Medulla oblongata (tissue), 1 donor: ENCODE measurements at regions not wholly inside any gene's neighbourhood (a gene's known extent, or its start where the extent isn't known, plus 50 kb on each side); places are given as distances from the start of the nearest gene placed in this dataset.
"Not testable (repeated sequence)": the region's sequence is repeated elsewhere in the genome, so short reads cannot be mapped to it uniquely, and the experiment has no call there.

Source experiments
- DNase-seq: peaks from one replicate; pipeline ENCODE4 v3.0.0-alpha.2; 2015; ENCODE audit errors: extremely low spot score

DNA sequence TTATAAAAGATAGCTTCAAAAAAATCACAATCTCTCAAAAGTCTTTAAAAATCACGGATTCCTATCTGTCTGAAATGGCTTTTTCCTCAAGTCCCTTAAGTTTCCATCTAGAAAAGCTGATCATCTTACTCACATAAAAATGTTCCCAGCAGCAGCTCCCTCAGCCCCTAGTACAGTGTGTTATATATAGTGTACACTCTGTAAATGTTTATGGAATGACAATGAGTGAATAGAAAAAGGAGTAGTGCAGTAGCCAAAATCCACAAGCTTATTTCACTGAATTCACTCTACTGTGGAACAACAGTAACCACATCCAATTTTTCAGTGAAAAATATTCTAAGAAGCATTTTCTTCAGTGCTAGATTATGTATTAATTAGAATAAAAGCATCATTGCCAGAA is 609.4 kb downstream of the DTWD2 start:
- DNase-seq = no peak

DNA sequence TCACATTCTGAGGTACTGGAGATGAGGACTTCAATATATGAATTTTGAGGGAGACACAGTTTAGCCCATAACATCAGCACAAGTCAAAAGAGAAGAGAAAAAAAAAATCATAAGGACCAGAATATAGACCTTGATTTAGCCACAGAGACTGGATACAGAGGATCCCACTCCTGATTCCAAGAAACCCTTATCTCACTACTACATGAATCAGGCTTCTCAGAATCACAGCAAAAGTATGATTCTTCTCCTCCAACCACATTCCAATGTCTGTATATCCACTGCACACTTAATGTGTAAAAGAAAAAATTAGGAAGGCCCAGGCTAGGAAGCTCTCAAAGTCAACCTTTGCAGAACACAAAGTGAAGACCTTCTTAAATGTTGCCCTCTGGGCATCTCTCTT is 610.9 kb downstream of the DTWD2 start:
- DNase-seq = no peak

DNA sequence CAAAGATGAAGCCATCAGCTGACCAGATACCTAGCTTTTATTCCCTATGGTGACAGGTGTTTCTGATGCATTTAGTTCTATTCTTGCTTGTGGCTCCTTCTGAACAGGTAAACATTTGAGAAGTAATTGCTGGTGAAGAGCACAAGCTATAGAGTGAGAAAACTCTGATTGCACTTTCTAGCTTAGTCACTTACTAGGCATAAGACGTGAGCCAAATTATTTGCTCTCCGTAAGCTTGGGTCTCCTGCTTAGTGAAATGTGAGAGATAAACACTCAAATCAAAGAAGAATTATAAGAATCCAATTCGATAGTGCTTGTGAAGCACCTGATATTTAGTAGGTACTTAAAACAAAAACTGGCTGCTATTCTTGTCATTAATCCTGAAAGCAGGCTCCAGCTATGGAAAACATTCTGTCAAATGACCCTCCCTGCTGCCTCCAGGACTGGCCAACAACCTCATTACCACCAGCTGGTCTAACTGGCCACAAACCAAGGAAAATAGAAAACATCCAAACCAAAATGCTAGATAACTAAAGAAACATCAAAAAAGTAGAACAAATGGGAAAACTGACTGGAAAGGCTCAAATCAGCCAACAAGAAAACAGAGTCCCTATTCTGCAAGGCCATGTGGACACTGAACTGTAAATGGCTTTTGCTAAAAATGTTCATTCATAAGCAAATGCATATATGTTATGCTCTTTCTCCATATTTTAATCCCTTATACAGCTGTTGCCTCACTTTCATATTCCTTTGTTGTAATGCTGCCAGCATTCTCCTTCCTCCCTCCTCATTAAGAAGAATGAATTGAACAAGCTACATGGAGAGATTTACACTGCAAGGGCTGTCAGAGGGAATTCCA is 616.1 kb downstream of the DTWD2 start:
- DNase-seq = no peak

DNA sequence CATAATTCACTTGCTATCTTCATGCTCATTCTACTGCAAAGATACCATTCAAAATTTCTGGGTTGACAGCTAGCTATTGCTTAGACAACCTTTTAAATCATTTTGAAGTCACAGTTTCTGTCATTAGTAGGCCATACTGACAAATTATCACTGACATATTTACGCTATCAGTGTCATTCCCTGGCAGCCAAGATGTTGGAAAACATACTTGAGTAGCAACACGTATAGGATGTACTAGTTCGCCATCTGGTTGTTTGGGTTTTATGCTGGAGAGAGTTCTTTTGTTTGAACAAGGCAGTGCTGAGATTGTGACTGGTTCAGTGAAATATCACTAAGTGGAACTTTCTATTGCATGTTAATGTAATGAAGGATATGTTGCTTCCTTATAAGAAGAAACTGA is 621.9 kb downstream of the DTWD2 start:
- DNase-seq = no peak

DNA sequence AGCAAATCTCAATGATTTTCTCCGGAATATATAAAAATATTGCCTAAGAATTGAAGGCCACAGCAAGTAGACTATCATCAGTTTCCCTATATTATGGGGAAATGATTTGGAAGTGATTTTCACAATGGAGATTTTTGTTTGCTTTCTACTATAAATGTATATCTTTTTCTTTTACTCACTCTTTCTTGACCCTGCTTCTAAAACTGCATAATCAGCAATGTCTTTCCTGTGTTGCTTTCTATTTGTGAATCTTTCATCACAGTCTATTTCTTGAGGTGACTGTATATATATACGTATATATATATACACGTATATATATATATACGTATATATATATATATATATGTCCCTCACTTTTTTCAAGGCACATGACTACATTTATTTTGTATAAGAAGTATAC is 622.6 kb downstream of the DTWD2 start:
- no peak for DNase-seq

DNA sequence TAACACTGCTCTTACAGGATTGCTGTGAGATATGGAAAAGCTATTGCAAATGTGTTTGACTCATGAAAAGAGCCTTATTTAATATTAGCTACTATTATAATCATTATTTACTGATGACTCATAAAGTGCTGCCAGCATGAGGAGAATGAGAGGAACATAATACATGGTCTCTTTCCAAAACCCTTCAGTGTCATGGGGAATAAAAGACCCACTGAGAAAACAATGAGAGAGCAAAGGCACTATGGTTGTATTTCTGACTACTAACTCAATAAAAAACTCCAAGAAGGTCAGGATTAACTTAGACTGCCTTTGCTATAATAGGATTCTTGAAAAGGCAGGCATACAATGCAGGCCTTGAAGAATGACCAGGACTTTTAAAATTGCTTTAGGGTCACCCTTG is 633.5 kb downstream of the DTWD2 start:
- no peak for DNase-seq

DNA sequence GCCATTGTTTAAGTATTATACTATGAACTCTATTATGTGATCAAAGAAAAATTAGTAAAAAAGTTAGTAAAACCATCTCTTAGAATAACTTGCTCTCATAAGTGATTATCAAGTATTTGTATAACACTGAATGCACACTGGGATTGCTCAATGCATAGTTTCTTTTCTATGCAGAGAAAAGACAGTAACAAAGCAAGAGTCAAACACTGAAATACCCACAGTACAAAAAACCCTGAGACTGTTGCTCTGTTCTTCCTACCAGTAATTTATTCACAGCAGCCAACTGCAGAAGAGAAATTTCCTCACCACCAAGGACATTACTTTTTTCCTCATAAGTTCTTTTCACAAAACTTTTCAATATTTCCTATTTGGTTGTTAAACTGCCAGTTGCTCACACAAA is 634.4 kb downstream of the DTWD2 start:
- DNase-seq = peak; percentile 19

DNA sequence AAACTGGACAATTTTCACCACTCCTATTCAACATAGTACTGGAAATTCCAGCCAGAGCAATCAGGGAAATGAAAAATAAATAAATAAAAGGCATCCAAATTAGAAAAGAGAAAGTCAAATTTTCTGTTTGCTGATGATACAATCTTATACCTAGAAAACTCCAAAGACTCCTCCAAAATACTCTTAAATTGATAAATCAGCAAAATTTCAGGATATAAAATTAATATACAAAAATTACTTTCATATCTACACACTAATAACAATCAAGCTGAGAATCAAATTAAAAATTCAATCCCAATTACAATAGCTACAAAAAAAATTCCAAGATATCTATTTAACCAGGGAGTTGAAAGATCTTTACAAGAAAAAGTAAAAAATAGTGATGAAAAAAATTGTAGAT is 651.9 kb downstream of the DTWD2 start:
- no peak for DNase-seq

DNA sequence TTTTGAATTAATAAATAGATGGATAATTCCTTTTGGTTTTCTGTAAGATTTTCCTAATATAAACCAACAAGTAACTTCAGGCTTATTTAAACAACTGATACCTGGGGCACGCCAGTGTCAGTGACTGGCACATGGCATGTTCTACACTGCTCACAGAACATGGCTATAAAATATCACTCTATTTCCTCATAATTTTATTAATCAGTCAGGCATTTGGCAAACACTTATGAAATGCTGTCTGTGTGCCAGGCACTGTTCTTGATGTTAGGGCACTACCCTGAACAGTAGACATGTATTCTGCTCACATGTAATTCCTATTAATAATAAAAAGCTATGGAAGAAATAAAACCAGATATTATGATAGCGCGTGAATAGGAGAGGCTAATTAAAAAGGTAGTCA is 661.0 kb downstream of the DTWD2 start:
- DNase-seq = no peak

DNA sequence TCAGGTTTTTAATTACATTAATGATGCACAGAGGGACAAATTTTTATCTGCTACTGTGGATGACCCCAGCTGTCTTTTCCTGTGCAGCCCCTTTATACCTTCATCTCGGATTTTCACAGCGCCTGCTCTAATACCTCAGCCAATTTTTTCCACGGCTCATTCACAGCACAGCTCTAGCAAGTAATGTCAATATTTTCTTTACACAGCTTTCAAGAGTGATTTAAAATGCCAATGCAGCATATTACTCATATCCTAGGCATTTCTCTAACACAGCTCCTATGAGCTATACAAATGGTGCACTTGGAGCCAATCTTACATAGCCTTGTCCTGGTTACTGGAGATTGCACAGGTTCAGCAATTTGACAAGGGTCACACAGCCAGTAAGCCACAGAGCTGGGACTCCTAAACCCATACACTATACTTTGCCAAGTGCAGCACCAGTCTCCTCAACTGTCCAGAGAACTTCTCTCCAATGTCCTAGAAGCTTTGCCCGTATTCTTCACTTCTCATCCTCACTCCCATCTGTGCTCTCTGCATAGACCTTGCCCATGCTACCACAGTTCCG is 661.8 kb downstream of the DTWD2 start:
- no peak for DNase-seq

DNA sequence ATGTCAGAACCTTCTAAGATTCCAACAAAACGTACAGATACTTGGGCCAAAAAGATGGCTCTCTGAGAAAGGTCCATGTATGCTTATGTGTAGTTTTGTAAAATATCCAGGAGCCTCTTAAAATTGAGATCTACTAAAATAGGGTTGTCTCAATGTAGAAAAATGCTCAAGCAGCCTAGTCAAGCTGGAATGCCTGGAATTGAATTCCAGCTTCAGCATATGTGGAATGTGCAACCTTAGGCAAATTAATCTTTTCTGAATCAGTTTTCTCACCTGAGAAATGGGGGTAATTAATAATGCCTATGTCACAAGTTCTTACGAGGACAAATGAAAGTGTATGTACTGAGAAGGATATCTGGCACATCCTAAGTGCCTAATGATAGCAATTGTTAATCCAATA is 662.4 kb downstream of the DTWD2 start:
- no peak for DNase-seq

DNA sequence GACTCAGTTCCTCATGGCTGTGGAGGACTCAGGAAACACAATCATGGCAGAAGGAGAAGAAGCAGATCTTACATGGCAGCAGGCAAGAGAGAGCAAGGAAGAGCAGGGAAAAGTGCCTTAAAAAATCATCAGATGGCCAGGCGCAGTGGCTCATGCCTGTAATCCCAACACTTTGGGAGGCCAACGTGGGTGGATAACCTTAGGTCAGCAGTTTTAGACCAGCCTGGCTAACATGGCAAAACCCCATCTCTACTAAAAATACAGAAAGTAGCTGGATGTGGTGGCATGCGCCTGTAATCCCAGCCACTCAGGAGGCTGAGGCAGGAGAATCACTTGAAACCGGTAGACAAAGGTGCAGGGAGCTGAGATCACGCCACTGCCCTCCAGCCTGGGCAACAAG is 664.6 kb downstream of the DTWD2 start:
- DNase-seq = not testable (repeated sequence)

DNA sequence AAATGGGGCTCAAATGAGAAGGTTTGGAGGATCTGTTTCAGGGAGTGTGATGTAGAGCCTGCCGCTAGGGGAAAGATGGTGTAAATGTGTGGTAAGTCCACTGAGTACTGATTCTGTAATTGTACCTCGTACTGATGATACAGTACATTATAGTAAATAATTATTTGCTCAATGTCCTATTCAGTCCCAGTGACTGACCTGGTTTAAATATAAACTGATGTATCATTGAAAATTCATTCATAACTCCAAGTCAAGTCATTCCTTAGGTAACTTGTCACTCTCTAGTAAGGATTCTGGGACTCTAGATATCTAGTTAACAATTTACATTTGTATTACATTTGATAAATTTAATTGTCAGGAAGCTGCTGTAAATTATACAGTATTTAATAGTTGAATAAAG is 667.3 kb downstream of the DTWD2 start:
- DNase-seq = no peak

DNA sequence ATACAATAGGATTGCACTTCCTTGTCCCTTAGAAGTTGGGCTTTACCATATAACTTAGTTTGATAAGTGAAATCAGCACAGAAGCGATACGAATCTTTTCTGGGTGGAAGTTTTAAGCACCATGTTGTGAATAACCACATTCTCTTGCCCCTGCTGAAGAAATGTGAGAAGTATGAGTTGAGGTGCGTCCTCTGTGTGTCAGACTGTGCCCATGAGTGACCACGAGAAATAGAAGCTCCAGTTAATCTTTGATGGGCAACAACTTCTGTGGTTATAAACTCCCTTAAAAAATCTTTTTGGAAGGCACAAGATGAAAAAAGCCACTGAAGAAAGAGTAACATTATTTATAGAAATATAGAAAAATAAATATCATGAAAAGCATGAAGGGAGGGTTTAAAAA is 668.2 kb downstream of the DTWD2 start:
- DNase-seq = no peak

DNA sequence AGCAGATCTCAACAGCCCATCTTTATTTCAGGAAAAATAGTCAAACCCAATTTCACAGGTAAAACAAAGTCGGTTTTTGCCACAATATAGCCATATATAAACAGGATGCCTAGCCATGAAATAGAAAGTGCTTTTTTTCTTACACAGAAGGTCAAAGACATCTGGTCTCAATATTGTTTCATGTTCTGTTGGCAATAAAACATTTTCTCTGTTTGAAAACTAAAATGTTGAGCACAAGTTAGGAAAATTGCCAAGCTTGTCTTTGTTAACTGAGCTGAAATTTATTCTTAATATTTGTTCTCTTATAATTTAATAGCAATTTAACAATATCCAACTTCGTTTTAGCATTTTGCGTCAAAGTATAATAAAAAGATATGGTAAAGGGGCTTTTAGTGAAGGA is 673.4 kb downstream of the DTWD2 start:
- DNase-seq = no peak

DNA sequence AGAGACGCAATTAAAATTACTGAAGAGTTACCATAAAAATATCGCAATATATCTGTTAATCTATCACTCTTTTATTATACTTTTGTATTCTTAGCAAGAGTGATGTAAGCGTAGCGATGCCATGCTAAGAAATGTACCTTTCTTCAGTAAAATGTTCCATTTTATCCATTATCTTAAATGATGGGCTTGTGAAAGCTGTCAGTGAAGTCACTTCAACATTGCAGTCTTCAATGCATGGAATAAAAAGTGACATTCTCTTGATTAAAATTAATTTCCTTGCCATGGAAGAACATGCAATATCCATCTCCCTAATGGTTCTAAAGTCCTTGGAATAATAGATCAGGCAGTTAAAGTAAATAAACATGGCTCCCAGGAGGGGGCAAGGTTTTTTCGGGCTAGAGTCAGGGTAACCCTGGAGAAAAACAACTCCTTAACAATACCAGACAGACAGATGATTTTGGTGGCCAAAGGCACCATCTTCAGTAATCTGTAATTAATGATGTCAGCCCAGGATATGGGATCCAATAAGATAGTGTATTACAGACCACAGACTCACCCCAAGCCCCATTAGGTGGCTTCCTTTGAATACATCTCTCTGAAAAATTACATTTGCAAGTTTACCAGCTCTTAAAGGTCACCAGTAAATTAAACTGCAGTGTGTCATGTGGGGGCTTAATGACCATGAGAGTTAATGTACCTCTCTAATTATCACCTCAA is 677.1 kb downstream of the DTWD2 start:
- DNase-seq = no peak

DNA sequence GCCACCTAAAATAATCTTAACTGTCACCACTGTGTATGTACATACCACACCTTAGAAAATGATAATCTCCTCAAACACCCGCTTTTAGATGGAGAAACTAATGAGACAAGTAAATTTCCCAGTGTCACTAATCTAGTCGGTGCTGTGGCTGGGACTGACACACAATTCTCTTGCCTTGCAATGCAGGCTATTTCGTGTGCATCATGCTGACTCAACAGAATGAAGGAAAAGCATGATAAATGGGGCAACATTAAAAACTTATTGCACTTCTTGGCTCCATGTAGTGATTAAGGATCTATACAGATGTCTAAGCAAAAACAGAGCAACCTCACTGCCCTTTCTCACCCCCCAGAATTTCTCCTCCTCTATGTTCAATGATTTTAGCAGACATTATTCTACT is 677.9 kb downstream of the DTWD2 start:
- DNase-seq = no peak

DNA sequence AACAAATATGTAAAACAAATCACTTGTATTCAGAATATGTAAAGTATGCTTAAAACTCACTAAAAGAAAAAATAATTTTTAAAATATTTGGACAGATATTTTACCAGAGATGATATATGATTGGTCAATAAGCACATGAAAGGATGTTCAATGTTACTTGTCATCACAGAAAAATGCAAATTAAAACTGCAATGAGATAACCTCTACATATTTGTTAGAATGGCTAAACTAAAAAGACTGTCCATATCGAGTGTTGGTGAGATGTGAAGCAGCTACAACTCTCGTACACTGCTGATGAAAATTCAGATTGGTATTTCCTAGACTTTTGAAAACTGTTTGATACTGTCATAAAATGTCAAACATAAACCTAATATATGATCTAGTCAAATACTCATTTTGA is 685.1 kb downstream of the DTWD2 start:
- DNase-seq = no peak

DNA sequence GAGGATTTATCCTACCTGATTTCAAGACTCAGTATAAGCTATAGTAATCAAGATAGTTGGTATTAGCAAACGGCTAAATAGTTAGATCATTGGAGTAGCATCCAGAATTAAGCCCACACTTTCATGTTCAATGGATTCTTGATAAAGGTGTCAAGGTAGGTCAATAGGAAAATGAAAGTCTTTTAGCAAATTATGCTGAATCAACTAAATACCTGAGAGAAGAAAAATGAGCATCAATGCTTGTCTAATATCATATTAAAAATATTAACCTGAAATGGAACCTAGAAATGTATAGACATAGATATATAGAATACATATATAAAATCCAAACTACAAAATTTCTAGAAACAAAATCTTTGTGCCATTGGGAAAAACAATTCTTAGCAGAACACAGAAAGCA is 685.6 kb downstream of the DTWD2 start:
- no peak for DNase-seq

DNA sequence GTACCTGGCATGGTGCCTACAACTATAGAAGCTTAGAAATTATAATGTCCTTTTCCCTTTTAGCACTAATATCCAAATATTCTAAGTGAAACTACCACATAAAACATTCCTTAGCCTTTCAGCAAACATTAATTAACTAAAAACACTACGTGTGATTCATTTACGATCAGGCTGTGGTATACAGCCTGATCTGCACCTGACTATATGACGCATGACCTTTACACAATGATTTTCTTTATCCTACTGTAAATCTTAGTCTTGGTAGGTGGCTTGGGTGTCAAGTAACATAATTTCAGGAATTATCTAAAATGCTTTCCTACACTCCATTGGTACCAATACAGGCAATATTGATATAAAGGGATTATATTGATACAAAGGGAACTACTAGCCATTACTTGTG is 686.7 kb downstream of the DTWD2 start:
- no peak for DNase-seq

DNA sequence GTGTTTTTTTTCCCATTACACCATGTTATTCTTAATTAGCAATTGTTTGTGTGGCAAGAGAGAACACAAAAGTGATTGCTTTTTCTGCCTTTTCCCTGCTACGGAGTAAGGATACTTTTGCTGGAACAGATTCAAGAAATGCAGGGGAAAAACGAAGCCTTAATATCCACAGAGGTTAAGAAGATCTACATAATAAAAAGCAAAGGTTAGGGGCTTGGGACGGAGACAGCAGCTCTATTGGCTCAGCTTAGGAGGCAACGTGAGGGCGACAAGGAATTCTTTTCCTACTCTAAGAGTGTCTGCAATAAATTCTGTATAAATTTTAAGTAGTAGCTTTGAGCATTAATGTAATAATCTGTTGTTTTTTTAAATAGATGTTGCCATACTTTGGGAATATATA is 693.3 kb downstream of the DTWD2 start:
- no peak for DNase-seq

DNA sequence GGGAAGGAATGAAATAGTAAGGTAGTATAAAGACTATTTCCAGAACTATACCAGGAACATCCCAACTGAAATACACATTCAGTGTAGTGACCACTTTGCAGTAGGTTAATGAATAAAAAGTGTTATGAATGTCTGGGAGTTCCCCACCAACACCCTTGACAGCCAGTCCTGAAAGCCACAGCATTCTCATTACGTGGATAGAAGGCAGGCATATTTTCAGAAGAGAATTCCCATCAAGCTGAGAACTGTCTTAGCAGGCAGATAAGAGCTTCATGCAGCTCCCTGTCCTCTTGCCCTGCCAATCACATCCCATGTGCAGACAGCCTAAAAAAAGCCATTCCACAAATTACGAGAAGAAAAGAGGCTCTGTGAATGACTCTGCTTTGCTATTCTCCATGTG is 695.0 kb downstream of the DTWD2 start:
- no peak for DNase-seq

DNA sequence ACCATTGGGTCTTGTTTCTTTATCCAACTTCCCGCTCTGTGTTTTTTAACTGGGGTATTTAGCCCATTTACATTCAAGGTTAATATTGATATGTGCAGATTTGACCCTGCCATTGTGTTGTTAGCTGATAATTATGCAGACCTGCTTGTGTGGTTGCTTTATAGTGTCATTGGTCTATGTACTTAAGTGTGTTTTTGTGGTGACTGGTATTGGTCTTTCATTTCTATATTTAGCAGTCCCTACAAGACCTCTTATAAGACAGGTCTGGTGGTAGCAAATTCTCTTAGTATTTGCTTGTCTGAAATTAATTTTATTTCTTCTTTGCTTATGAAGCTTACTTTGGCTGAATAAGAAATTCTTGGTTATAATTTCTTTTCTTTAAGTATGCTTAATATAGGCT is 698.1 kb downstream of the DTWD2 start:
- DNase-seq = no peak
